ENCODE measurements at regions not wholly inside any gene's neighbourhood (a gene's known extent, or its start where the extent isn't known, plus 50 kb on each side); places are given as distances from the start of the nearest gene placed in this dataset.

GRCh38 chr21:24290151-24290833 lies 1317.0 kb downstream of the MRPL39 start:
- DNase-seq = peak; percentile 38

GRCh38 chr21:24289539-24289938 lies 1317.7 kb downstream of the MRPL39 start:
- DNase-seq = peak; percentile 23

- no peak for DNase-seq
Measured at GRCh38 chr21:24280596-24280995, 1326.7 kb downstream of the MRPL39 start.

GRCh38 chr21:24278711-24279110 lies 1328.6 kb downstream of the MRPL39 start:
- DNase-seq = no peak

- DNase-seq = peak; percentile 3
Measured at GRCh38 chr21:24276204-24276603, 1331.1 kb downstream of the MRPL39 start.

GRCh38 chr21:24275616-24276015 lies 1331.7 kb downstream of the MRPL39 start:
- DNase-seq = no peak

GRCh38 chr21:24272521-24272938 lies 1334.8 kb downstream of the MRPL39 start:
- DNase-seq = no peak

GRCh38 chr21:24265987-24266386 lies 1341.3 kb downstream of the MRPL39 start:
- no peak for DNase-seq

GRCh38 chr21:24260751-24261150 lies 1346.5 kb downstream of the MRPL39 start:
- no peak for DNase-seq

- no peak for DNase-seq
Measured at GRCh38 chr21:24259241-24259640, 1348.0 kb downstream of the MRPL39 start.

GRCh38 chr21:24255591-24255990 lies 1351.7 kb downstream of the MRPL39 start:
- no peak for DNase-seq

GRCh38 chr21:24225431-24225830 lies 1381.8 kb downstream of the MRPL39 start:
- no peak for DNase-seq

- DNase-seq = no peak
Measured at GRCh38 chr21:24224422-24224821, 1382.9 kb downstream of the MRPL39 start.

- no peak for DNase-seq
Measured at GRCh38 chr21:24223624-24224023, 1383.7 kb downstream of the MRPL39 start.

- no peak for DNase-seq
Measured at GRCh38 chr21:24222676-24223075, 1384.6 kb downstream of the MRPL39 start.

GRCh38 chr21:24220446-24220845 lies 1386.8 kb downstream of the MRPL39 start:
- no peak for DNase-seq

GRCh38 chr21:24217151-24217550 lies 1390.1 kb downstream of the MRPL39 start:
- DNase-seq = no peak

- no peak for DNase-seq
Measured at GRCh38 chr21:24210130-24210529, 1397.2 kb downstream of the MRPL39 start.

GRCh38 chr21:24208562-24209260 lies 1398.6 kb downstream of the MRPL39 start:
- no peak for DNase-seq

GRCh38 chr21:24205319-24205718 lies 1402.0 kb downstream of the MRPL39 start:
- DNase-seq = no peak

- no peak for DNase-seq
Measured at GRCh38 chr21:24204641-24205040, 1402.6 kb downstream of the MRPL39 start.

- no peak for DNase-seq
Measured at GRCh38 chr21:24200052-24200451, 1407.2 kb downstream of the MRPL39 start.

- DNase-seq = no peak
Measured at GRCh38 chr21:24197923-24198322, 1409.4 kb downstream of the MRPL39 start.

- DNase-seq = no peak
Measured at GRCh38 chr21:24197132-24197643, 1410.1 kb downstream of the MRPL39 start.

All from NCI-H748 treated with DMSO at 0.1 percent for 48 hours (cell line).